Hepatocyte (in vitro differentiated cells): ENCODE measurements at regions not wholly inside any gene's neighbourhood (a gene's known extent, or its start where the extent isn't known, plus 50 kb on each side); places are given as distances from the start of the nearest gene placed in this dataset.
"Not testable (repeated sequence)": the region's sequence is repeated elsewhere in the genome, so short reads cannot be mapped to it uniquely, and the experiment has no call there.

Source experiments
- EZH2 ChIP-seq: fragments of 200-600 bp; sonication (generic); IDR thresholded peaks from 2 replicates; pipeline ENCODE4 v1.6.1; 2016; ENCODE audit warnings: antibody characterized with exemption, mild to moderate bottlenecking, borderline replicate concordance
- TF ChIP-seq, protein P1 (sequence below): fragments of 200-600 bp; sonication (generic); IDR thresholded peaks from 2 replicates; pipeline ENCODE4 v1.5.1; 2016; ENCODE audit warnings: antibody characterized with exemption, mild to moderate bottlenecking; ENCODE audit not compliant: poor library complexity

- TF ChIP-seq, protein P1, sequence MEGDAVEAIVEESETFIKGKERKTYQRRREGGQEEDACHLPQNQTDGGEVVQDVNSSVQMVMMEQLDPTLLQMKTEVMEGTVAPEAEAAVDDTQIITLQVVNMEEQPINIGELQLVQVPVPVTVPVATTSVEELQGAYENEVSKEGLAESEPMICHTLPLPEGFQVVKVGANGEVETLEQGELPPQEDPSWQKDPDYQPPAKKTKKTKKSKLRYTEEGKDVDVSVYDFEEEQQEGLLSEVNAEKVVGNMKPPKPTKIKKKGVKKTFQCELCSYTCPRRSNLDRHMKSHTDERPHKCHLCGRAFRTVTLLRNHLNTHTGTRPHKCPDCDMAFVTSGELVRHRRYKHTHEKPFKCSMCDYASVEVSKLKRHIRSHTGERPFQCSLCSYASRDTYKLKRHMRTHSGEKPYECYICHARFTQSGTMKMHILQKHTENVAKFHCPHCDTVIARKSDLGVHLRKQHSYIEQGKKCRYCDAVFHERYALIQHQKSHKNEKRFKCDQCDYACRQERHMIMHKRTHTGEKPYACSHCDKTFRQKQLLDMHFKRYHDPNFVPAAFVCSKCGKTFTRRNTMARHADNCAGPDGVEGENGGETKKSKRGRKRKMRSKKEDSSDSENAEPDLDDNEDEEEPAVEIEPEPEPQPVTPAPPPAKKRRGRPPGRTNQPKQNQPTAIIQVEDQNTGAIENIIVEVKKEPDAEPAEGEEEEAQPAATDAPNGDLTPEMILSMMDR, result not testable (repeated sequence)
- TF ChIP-seq EZH2, result not testable (repeated sequence)
These were observed 115.1 kb upstream of the OR4E1 start for GRCh38 chr14:21788687-21789086.
